GM23338 (cell line): ENCODE measurements at regions not wholly inside any gene's neighbourhood (a gene's known extent, or its start where the extent isn't known, plus 50 kb on each side); places are given as distances from the start of the nearest gene placed in this dataset.

Experiments
- ATAC-seq: fragments of 200-7000 bp; cut with Tn5 transposase; 3 replicates; pipeline ENCODE4 v1.9.1; 2020
- DNase-seq: peaks from one replicate; pipeline ENCODE4 v3.0.0-alpha.2; 2015; ENCODE audit warnings: low spot score
- H2AFZ ChIP-seq: fragments of 200-600 bp; sonication (generic); 2 replicates; pipeline ENCODE4 v1.8.0; 2016; ENCODE audit warnings: antibody characterized with exemption, mild to moderate bottlenecking, moderate library complexity
- H3F3A ChIP-seq: fragments of 200-600 bp; sonication (generic); replicated peaks from 2 replicates; pipeline ENCODE4 v1.8.0; 2017; ENCODE audit warnings: antibody characterized with exemption, mixed run types, low read depth
- H3K27ac ChIP-seq: fragments of 200-600 bp; sonication (generic); 2 replicates; pipeline ENCODE4 v1.6.1; 2016; ENCODE audit warnings: low read depth
- H3K27me3 ChIP-seq: fragments of 200-600 bp; sonication (generic); 2 replicates; pipeline ENCODE4 v1.8.0; 2016; ENCODE audit warnings: mild to moderate bottlenecking, mixed run types, moderate library complexity; ENCODE audit not compliant: insufficient read depth
- H3K36me3 ChIP-seq: fragments of 200-600 bp; sonication (generic); 2 replicates; pipeline ENCODE4 v1.8.0; 2016; ENCODE audit warnings: mild to moderate bottlenecking; ENCODE audit not compliant: insufficient read depth
- H3K4me1 ChIP-seq: fragments of 200-600 bp; sonication (generic); 2 replicates; pipeline ENCODE4 v1.8.0; 2016; ENCODE audit warnings: mild to moderate bottlenecking, moderate library complexity; ENCODE audit not compliant: insufficient read depth
- H3K4me2 ChIP-seq: fragments of 200-600 bp; sonication (generic); 2 replicates; pipeline ENCODE4 v1.7.1; 2017; ENCODE audit warnings: mixed run types
- H3K4me3 ChIP-seq: fragments of 200-600 bp; sonication (generic); 2 replicates; pipeline ENCODE4 v1.6.1; 2016; ENCODE audit warnings: mixed run types
- H3K79me2 ChIP-seq: fragments of 200-600 bp; sonication (generic); replicated peaks from 2 replicates; pipeline ENCODE4 v1.8.0; 2017; ENCODE audit warnings: mild to moderate bottlenecking; ENCODE audit not compliant: insufficient read depth
- H3K9me2 ChIP-seq: fragments of 200-600 bp; sonication (generic); 2 replicates; pipeline ENCODE4 v1.8.0; 2017; ENCODE audit not compliant: insufficient read depth
- H4K20me1 ChIP-seq: fragments of 200-600 bp; sonication (generic); replicated peaks from 2 replicates; pipeline ENCODE4 v1.8.0; 2017; ENCODE audit warnings: mild to moderate bottlenecking; ENCODE audit not compliant: insufficient read depth
- H3K27ac Mint-ChIP-seq: 2 replicates; pipeline ENCODE4 v1.8.0; 2020; ENCODE audit warnings: inconsistent platforms, mild to moderate bottlenecking, moderate library complexity, mixed read lengths
- H3K27me3 Mint-ChIP-seq: 3 replicates; pipeline ENCODE4 v1.8.0; 2022; ENCODE audit warnings: low read depth, mild to moderate bottlenecking, moderate library complexity, mixed read lengths, inconsistent platforms; ENCODE audit not compliant: insufficient read depth, poor library complexity
- H3K36me3 Mint-ChIP-seq: 3 replicates; pipeline ENCODE4 v1.8.0; 2021; ENCODE audit warnings: low read depth, mild to moderate bottlenecking, inconsistent platforms, moderate library complexity, mixed read lengths
- H3K4me1 Mint-ChIP-seq: 3 replicates; pipeline ENCODE4 v1.8.0; 2020; ENCODE audit warnings: mild to moderate bottlenecking, inconsistent platforms, mixed read lengths
- H3K4me3 Mint-ChIP-seq: 3 replicates; pipeline ENCODE4 v1.8.0; 2021; ENCODE audit warnings: moderate library complexity, mild to moderate bottlenecking, inconsistent platforms, mixed read lengths
- H3K9me3 Mint-ChIP-seq: 3 replicates; pipeline ENCODE4 v1.8.0; 2020; ENCODE audit warnings: moderate library complexity, mild to moderate bottlenecking, inconsistent platforms, mixed read lengths
- CREB1 ChIP-seq: fragments of 250-450 bp; sonication (Bioruptor Pico); IDR thresholded peaks from 2 replicates; pipeline ENCODE4 v1.5.0; 2020; ENCODE audit warnings: low read depth, mild to moderate bottlenecking, moderate library complexity
- ETS1 ChIP-seq: IDR thresholded peaks from 2 replicates; pipeline ENCODE4 v1.6.1; 2016; ENCODE audit warnings: antibody characterized with exemption
- EZH2 ChIP-seq: fragments of 200-600 bp; sonication (generic); IDR thresholded peaks from one replicate; pipeline ENCODE4 v1.8.0; 2017; ENCODE audit warnings: antibody characterized with exemption, mild to moderate bottlenecking, low read depth; ENCODE audit not compliant: unreplicated experiment
- EZH2phosphoT487 ChIP-seq: fragments of 200-600 bp; sonication (generic); IDR thresholded peaks from one replicate; pipeline ENCODE4 v1.8.1; 2018; ENCODE audit warnings: antibody characterized with exemption; ENCODE audit not compliant: unreplicated experiment
- NANOG ChIP-seq: IDR thresholded peaks from 2 replicates; pipeline ENCODE4 v1.6.1; 2016; ENCODE audit warnings: antibody characterized with exemption, borderline replicate concordance
- REST ChIP-seq: IDR thresholded peaks from one replicate; pipeline ENCODE4 v1.6.1; 2018; ENCODE audit warnings: antibody characterized with exemption; ENCODE audit not compliant: unreplicated experiment
- STAT1 ChIP-seq: IDR thresholded peaks from one replicate; pipeline ENCODE4 v1.6.1; 2016; ENCODE audit warnings: antibody characterized with exemption; ENCODE audit not compliant: unreplicated experiment
- ZNF114 ChIP-seq: fragments of 250-450 bp; sonication (Bioruptor Pico); IDR thresholded peaks from 2 replicates; pipeline ENCODE4 v1.5.0; 2020; ENCODE audit warnings: mild to moderate bottlenecking, moderate library complexity
- ZNF331 ChIP-seq: fragments of 250-450 bp; sonication (Bioruptor Pico); IDR thresholded peaks from 2 replicates; pipeline ENCODE4 v1.5.0; 2020; ENCODE audit warnings: low read depth, mild to moderate bottlenecking, moderate library complexity
- TF ChIP-seq, protein P1 (sequence below), 2 experiments: fragments of 200-600 bp in 1 of 2; sonication (generic) in 1 of 2; conservative IDR thresholded peaks; 2 replicates each; pipeline versions ENCODE4 v1.5.1 to v1.6.1; 2016 to 2017; ENCODE audit warnings: antibody characterized with exemption in 2 of 2, low read depth in 2 of 2, mild to moderate bottlenecking in 2 of 2, moderate library complexity in 1 of 2

- Histone ChIP-seq H3K4me1 (peaks cover 22% of the 10 kb centered on the region), H3K27me3 (no peaks in the 10 kb centered on the region), H3F3A (0 out of 2 replicates have a peak, but pooled peaks cover 4% of the 10 kb centered on the region), H3K79me2 (no peaks in the 10 kb centered on the region), H2AFZ (no peak overlapping the region), H3K4me2 (no peak overlapping the region), H3K4me3 (no peak overlapping the region), H3K36me3 (no peaks in the 10 kb centered on the region), H4K20me1 (no peaks in the 10 kb centered on the region), H3K27ac (no peak overlapping the region), H3K9me2 (peaks cover 21% of the 10 kb centered on the region; the same call in 1 of the 2 replicates)
- peaks cover 2% of the 10 kb centered on the region for H3K27me3 Mint-ChIP-seq
- peaks cover 3% of the 10 kb centered on the region; the same call in 1 of the 3 replicates for H3K36me3 Mint-ChIP-seq
- H3K9me3 Mint-ChIP-seq: peaks cover 9% of the 10 kb centered on the region
- ATAC-seq (no peak), DNase-seq (no peak)
- H3K27ac Mint-ChIP-seq: no peak overlapping the region
- H3K4me1 Mint-ChIP-seq: peaks cover 24% of the 10 kb centered on the region
- no peak overlapping the region for H3K4me3 Mint-ChIP-seq
- TF ChIP-seq CREB1 (CRISPR knock-in tag) (no peak), EZH2phosphoT487 (no peak), EZH2 (no peak), REST (no peak), STAT1 (no peak)
Observed at GRCh38 chr11:13103962-13104554, 94.9 kb downstream of the RASSF10 start.

GRCh38 chr11:13104619-13105236 is 95.6 kb downstream of the RASSF10 start:
- Histone ChIP-seq H3K36me3 (no peaks in the 10 kb centered on the region), H3F3A (0 out of 2 replicates have a peak, but pooled peaks cover 4% of the 10 kb centered on the region), H3K4me3 (no peak overlapping the region), H3K27ac (no peak overlapping the region), H3K79me2 (no peaks in the 10 kb centered on the region), H4K20me1 (no peaks in the 10 kb centered on the region), H3K9me2 (peaks cover 18% of the 10 kb centered on the region; the same call in 1 of the 2 replicates), H3K27me3 (no peaks in the 10 kb centered on the region), H3K4me2 (no peak overlapping the region), H2AFZ (no peak overlapping the region), H3K4me1 (peaks cover 22% of the 10 kb centered on the region)
- DNase-seq (no peak), ATAC-seq (no peak)
- H3K4me3 Mint-ChIP-seq: no peak overlapping the region
- TF ChIP-seq ETS1 (no peak), EZH2 (no peak), ZNF331 (CRISPR knock-in tag) (no peak), EZH2phosphoT487 (no peak), NANOG (no peak), REST (no peak), ZNF114 (CRISPR knock-in tag) (no peak)
- TF ChIP-seq, protein P1, sequence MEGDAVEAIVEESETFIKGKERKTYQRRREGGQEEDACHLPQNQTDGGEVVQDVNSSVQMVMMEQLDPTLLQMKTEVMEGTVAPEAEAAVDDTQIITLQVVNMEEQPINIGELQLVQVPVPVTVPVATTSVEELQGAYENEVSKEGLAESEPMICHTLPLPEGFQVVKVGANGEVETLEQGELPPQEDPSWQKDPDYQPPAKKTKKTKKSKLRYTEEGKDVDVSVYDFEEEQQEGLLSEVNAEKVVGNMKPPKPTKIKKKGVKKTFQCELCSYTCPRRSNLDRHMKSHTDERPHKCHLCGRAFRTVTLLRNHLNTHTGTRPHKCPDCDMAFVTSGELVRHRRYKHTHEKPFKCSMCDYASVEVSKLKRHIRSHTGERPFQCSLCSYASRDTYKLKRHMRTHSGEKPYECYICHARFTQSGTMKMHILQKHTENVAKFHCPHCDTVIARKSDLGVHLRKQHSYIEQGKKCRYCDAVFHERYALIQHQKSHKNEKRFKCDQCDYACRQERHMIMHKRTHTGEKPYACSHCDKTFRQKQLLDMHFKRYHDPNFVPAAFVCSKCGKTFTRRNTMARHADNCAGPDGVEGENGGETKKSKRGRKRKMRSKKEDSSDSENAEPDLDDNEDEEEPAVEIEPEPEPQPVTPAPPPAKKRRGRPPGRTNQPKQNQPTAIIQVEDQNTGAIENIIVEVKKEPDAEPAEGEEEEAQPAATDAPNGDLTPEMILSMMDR (conservative IDR thresholded peaks at IDR 0.05; ENCODE audit: low read depth in 2 of 2): no peak
- H3K27me3 Mint-ChIP-seq: no peaks in the 10 kb centered on the region
- H3K36me3 Mint-ChIP-seq: peaks cover 3% of the 10 kb centered on the region; the same call in 1 of the 3 replicates
- H3K4me1 Mint-ChIP-seq: peaks cover 24% of the 10 kb centered on the region
- H3K9me3 Mint-ChIP-seq: peaks cover 11% of the 10 kb centered on the region; the same call in 2 of the 3 replicates
- no peak overlapping the region for H3K27ac Mint-ChIP-seq
